ENCODE measurements at regions not wholly inside any gene's neighbourhood (a gene's known extent, or its start where the extent isn't known, plus 50 kb on each side); places are given as distances from the start of the nearest gene placed in this dataset.

GRCh38 chr4:166228112-166228511, 355.1 kb downstream of the TLL1 start:
- Histone ChIP-seq H3K23me2 (ENCODE audit: low read depth, low read length) (no peaks in the 10 kb centered on the region), H3K27ac (ENCODE audit: low read depth, low read length) (no peak overlapping the region), H3K14ac (ENCODE audit: insufficient read length) (no peak overlapping the region), H2BK20ac (ENCODE audit: low read length) (no peak overlapping the region), H3K9me3 (ENCODE audit: insufficient read depth in 2 of 2, low read depth in 1 of 2, low read length in 1 of 2) (no peaks in the 10 kb centered on the region), H3K36me3 (ENCODE audit: control insufficient read depth in 2 of 4, insufficient read depth in 4 of 4, low read length in 3 of 4) (no peaks in the 10 kb centered on the region), H3K27me3 (replicated peaks in 1 of 4; ENCODE audit: control insufficient read depth in 3 of 4, extremely low read depth in 1 of 4, insufficient read depth in 3 of 4, low read length in 3 of 4) (no peaks in the 10 kb centered on the region), H4K8ac (ENCODE audit: extremely low read depth, insufficient read depth, low read length) (no peak overlapping the region), H3K23ac (ENCODE audit: insufficient read length) (no peak overlapping the region), H3K9ac (replicated peaks in 1 of 4; ENCODE audit: extremely low read depth in 1 of 4, low read depth in 3 of 4, low read length in 3 of 4) (no peak overlapping the region), H3K4me1 (replicated peaks in 1 of 4; ENCODE audit: control insufficient read depth in 3 of 4, insufficient read depth in 4 of 4, low read length in 3 of 4) (no peaks in the 10 kb centered on the region), H3K79me1 (ENCODE audit: low read depth, low read length) (no peaks in the 10 kb centered on the region), H4K5ac (ENCODE audit: insufficient read length, low read depth, low read length) (no peak overlapping the region), H3K4me2 (ENCODE audit: insufficient read depth in 1 of 2, low read depth in 2 of 2, low read length in 2 of 2) (no peak overlapping the region), H3K79me2 (ENCODE audit: control insufficient read depth in 1 of 2, insufficient read depth in 2 of 2, low read length in 2 of 2) (no peaks in the 10 kb centered on the region), H3K56ac (replicated peaks; ENCODE audit: insufficient read length, low read depth, low read length) (no peak overlapping the region), H3K4ac (replicated peaks; ENCODE audit: insufficient read length, low read depth, low read length) (no peak overlapping the region), H4K20me1 (replicated peaks in 1 of 2; ENCODE audit: control insufficient read depth in 1 of 2, insufficient read depth in 2 of 2, low read length in 2 of 2) (no peaks in the 10 kb centered on the region), H3K4me3 (ENCODE audit: extremely low read depth in 1 of 4, insufficient read depth in 2 of 4, low read depth in 3 of 4, low read length in 4 of 4) (no peak overlapping the region), H2BK120ac (replicated peaks; ENCODE audit: low read depth, low read length) (no peak overlapping the region), H2AFZ (ENCODE audit: low read length) (no peak overlapping the region), H4K91ac (replicated peaks; ENCODE audit: insufficient read length, low read length) (no peak overlapping the region), H2BK12ac (ENCODE audit: low read depth, low read length) (no peak overlapping the region), H2BK15ac (ENCODE audit: low read length) (no peak overlapping the region), H3K18ac (ENCODE audit: extremely low read depth, low read length) (no peak overlapping the region), H2BK5ac (ENCODE audit: low read depth, low read length) (no peak overlapping the region), H2AK5ac (ENCODE audit: low read depth, low read length) (no peak overlapping the region)
- ChIA-PET POLR2A (ENCODE audit: partially characterized antibody) (no interaction called here), CTCF (ENCODE audit: partially characterized antibody) (interaction anchor here (0.8 to 1.7 kb wide), 2 partner anchors 274 to 1063 kb away, joined by 3 read pairs; no protein-coding TSS in a partner anchor)
- no peak for FAIRE-seq
- TF ChIP-seq FOSL1 (IDR thresholded peaks at IDR 0.05; ENCODE audit: insufficient read depth, low read depth, low read length), result no peak
- no peak for TF ChIP-seq POLR2AphosphoS5 (IDR thresholded peaks at IDR 0.05; ENCODE audit: low read depth, low read length)
- TF ChIP-seq, protein P1, sequence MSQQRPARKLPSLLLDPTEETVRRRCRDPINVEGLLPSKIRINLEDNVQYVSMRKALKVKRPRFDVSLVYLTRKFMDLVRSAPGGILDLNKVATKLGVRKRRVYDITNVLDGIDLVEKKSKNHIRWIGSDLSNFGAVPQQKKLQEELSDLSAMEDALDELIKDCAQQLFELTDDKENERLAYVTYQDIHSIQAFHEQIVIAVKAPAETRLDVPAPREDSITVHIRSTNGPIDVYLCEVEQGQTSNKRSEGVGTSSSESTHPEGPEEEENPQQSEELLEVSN (IDR thresholded peaks at IDR 0.05), result no peak
- no peak for TF ChIP-seq ASH2L (IDR thresholded peaks at IDR 0.05; ENCODE audit: low read length)
- no peak for TF ChIP-seq POLR2A (IDR thresholded peaks at IDR 0.05; ENCODE audit: control extremely low read depth in 1 of 2, low read depth in 2 of 2, low read length in 2 of 2)
- no peak for TF ChIP-seq TBP (IDR thresholded peaks at IDR 0.05; ENCODE audit: low read depth, low read length)
- no peak for TF ChIP-seq JUN (IDR thresholded peaks at IDR 0.05; ENCODE audit: low read depth, low read length)
- TF ChIP-seq SAP30 (IDR thresholded peaks at IDR 0.05; ENCODE audit: insufficient read depth, insufficient replicate concordance, low read length), result no peak
- no peak for TF ChIP-seq CBX5 (IDR thresholded peaks at IDR 0.05; ENCODE audit: low read depth, low read length)
- TF ChIP-seq NANOG (IDR thresholded peaks at IDR 0.05; ENCODE audit: insufficient read depth, low read depth, low read length, poor library complexity, severe bottlenecking), result no peak
- TF ChIP-seq HDAC6 (IDR thresholded peaks at IDR 0.05; ENCODE audit: low read depth, low read length), result no peak
- TF ChIP-seq BRCA1 (IDR thresholded peaks at IDR 0.05; ENCODE audit: low read depth, low read length), result no peak
- no peak for TF ChIP-seq YY1 (IDR thresholded peaks at IDR 0.05; ENCODE audit: low read depth, low read length)
- DNase-seq (ENCODE audit: low read depth in 1 of 2, low spot score in 2 of 2), result no peak
- 96% methylated on average over 10 of the region's 10 CpGs; no CpG with 5 or more reads in 1 of the 2 experiments for WGBS, 2 experiments (ENCODE audit: extremely low coverage in 1 of 2, insufficient coverage in 1 of 2, insufficient read length in 1 of 2, insufficient replicate concordance in 2 of 2, low coverage in 1 of 2, low lambda C conversion rate in 2 of 2, missing lambda C conversion rate in 1 of 2)
